Mesendoderm (in vitro differentiated cells): ENCODE measurements at regions not wholly inside any gene's neighbourhood (a gene's known extent, or its start where the extent isn't known, plus 50 kb on each side); places are given as distances from the start of the nearest gene placed in this dataset.

ENCODE experiments used
- DNase-seq: peaks from one replicate; pipeline ENCODE4 v3.0.0; 2013
- H2AK5ac ChIP-seq: 2 replicates; pipeline ENCODE4 v1.6.1; 2013; ENCODE audit warnings: low read length, inconsistent platforms
- H2BK120ac ChIP-seq: 2 replicates; pipeline ENCODE4 v1.6.1; 2013; ENCODE audit warnings: low read depth, mild to moderate bottlenecking, low read length, moderate library complexity, mixed read lengths
- H2BK15ac ChIP-seq: replicated peaks from 2 replicates; pipeline ENCODE4 v1.6.1; 2013; ENCODE audit warnings: low read depth, mild to moderate bottlenecking, moderate library complexity
- H2BK5ac ChIP-seq: 2 replicates; pipeline ENCODE4 v1.6.1; 2013; ENCODE audit warnings: low read length, inconsistent platforms
- H3K18ac ChIP-seq: 2 replicates; pipeline ENCODE4 v1.6.1; 2013; ENCODE audit warnings: mild to moderate bottlenecking, low read length, mixed read lengths
- H3K23ac ChIP-seq: one replicate; pipeline ENCODE4 v1.6.1; 2013; ENCODE audit warnings: low read length
- H3K27ac ChIP-seq: 2 replicates; pipeline ENCODE4 v1.5.1; 2013; ENCODE audit warnings: low read depth, mild to moderate bottlenecking, inconsistent platforms, low read length, moderate library complexity
- H3K27me3 ChIP-seq: 2 replicates; pipeline ENCODE4 v1.6.1; 2013; ENCODE audit warnings: low read length, control low read depth, mild to moderate bottlenecking, inconsistent platforms; ENCODE audit not compliant: insufficient read depth, poor library complexity
- H3K36me3 ChIP-seq: 2 replicates; pipeline ENCODE4 v1.6.1; 2013; ENCODE audit warnings: low read length, inconsistent platforms; ENCODE audit not compliant: control insufficient read depth, insufficient read depth
- H3K4ac ChIP-seq: one replicate; pipeline ENCODE4 v1.6.1; 2013; ENCODE audit warnings: low read depth, mild to moderate bottlenecking, low read length, moderate library complexity
- H3K4me1 ChIP-seq: 2 replicates; pipeline ENCODE4 v1.6.1; 2013; ENCODE audit warnings: low read depth, low read length, inconsistent platforms; ENCODE audit not compliant: control insufficient read depth
- H3K4me2 ChIP-seq: 2 replicates; pipeline ENCODE4 v1.6.1; 2013; ENCODE audit warnings: low read length
- H3K4me3 ChIP-seq: 2 replicates; pipeline ENCODE4 v1.5.1; 2013; ENCODE audit warnings: mild to moderate bottlenecking, low read length
- H3K56ac ChIP-seq: one replicate; pipeline ENCODE4 v1.6.1; 2013; ENCODE audit warnings: low read length
- H3K79me1 ChIP-seq: 2 replicates; pipeline ENCODE4 v1.6.1; 2013; ENCODE audit warnings: low read length, inconsistent platforms
- H3K79me2 ChIP-seq: 2 replicates; pipeline ENCODE4 v1.6.1; 2013; ENCODE audit warnings: mild to moderate bottlenecking, low read length; ENCODE audit not compliant: control insufficient read depth, insufficient read depth
- H3K9ac ChIP-seq: 2 replicates; pipeline ENCODE4 v1.6.1; 2013; ENCODE audit warnings: low read length, inconsistent platforms
- H4K5ac ChIP-seq: one replicate; pipeline ENCODE4 v1.6.1; 2013; ENCODE audit warnings: low read length
- H4K8ac ChIP-seq: one replicate; pipeline ENCODE4 v1.6.1; 2013; ENCODE audit warnings: low read depth, mild to moderate bottlenecking, control low read depth, low read length, moderate library complexity
- WGBS: extraction: QIAGEN DNeasy Blood & Tissue Kit; methylation state at CpG from one replicate; pipeline ENCODE4 v1.1.7; 2013; ENCODE audit warnings: low lambda C conversion rate, missing lambda C conversion rate; ENCODE audit not compliant: insufficient coverage; ENCODE audit errors: extremely low coverage; 5-methylcytosine and 5-hydroxymethylcytosine counted together

DNA sequence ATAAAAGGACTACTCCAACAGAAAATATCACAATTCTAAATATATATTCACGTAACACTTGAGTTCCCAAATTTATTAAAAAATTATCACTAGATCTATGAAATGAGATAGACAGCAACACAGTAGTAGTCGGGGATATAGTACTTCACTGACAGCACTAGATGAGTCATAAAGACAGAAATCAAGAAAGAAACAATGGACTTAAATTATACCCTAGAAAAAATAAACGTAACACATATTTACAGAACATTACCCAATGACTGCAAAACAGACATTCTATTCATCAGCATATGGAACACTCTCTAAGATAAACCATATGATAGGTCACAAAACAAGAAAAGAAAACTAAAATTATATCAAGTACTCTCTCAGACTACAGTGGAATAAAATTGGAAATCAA, 429.4 kb downstream of the MBD2 start:
- no peak overlapping the region for H2BK5ac ChIP-seq
- no peaks in the 10 kb centered on the region for H3K79me2 ChIP-seq
- H3K23ac ChIP-seq = no peak overlapping the region
- no peak overlapping the region for H3K4me2 ChIP-seq
- H3K56ac ChIP-seq = no peak overlapping the region
- no peaks in the 10 kb centered on the region for H3K27me3 ChIP-seq
- H4K8ac ChIP-seq = no peak overlapping the region
- DNase-seq = no peak
- H3K4ac ChIP-seq = no peak overlapping the region
- H2AK5ac ChIP-seq = no peak overlapping the region
- H3K18ac ChIP-seq = no peak overlapping the region
- H3K27ac ChIP-seq = no peak overlapping the region
- WGBS = 100% methylated on average over 1 of the region's 3 CpGs
- no peak overlapping the region for H3K9ac ChIP-seq
- no peak overlapping the region for H3K4me3 ChIP-seq
- H2BK15ac ChIP-seq = no peak overlapping the region
- no peaks in the 10 kb centered on the region for H3K4me1 ChIP-seq
- H2BK120ac ChIP-seq = no peak overlapping the region
- H3K79me1 ChIP-seq = no peaks in the 10 kb centered on the region
- no peak overlapping the region for H4K5ac ChIP-seq
- H3K36me3 ChIP-seq = no peaks in the 10 kb centered on the region

GRCh38 chr18:53792762-53793161, 431.7 kb downstream of the MBD2 start:
- Histone ChIP-seq H3K36me3 (no peaks in the 10 kb centered on the region), H3K79me2 (no peaks in the 10 kb centered on the region), H3K27me3 (no peaks in the 10 kb centered on the region), H3K4me1 (no peaks in the 10 kb centered on the region), H4K8ac (no peak overlapping the region), H3K27ac (no peak overlapping the region), H3K79me1 (no peaks in the 10 kb centered on the region), H3K9ac (no peak overlapping the region), H3K4me2 (no peak overlapping the region), H2BK15ac (no peak overlapping the region), H2AK5ac (no peak overlapping the region), H4K5ac (no peak overlapping the region), H3K23ac (no peak overlapping the region), H3K56ac (no peak overlapping the region), H2BK5ac (no peak overlapping the region), H3K4me3 (no peak overlapping the region), H2BK120ac (no peak overlapping the region), H3K18ac (no peak overlapping the region), H3K4ac (no peak overlapping the region)
- no CpG with 5 or more reads among the region's 4 CpGs for WGBS
- DNase-seq = peak; percentile 3

DNA sequence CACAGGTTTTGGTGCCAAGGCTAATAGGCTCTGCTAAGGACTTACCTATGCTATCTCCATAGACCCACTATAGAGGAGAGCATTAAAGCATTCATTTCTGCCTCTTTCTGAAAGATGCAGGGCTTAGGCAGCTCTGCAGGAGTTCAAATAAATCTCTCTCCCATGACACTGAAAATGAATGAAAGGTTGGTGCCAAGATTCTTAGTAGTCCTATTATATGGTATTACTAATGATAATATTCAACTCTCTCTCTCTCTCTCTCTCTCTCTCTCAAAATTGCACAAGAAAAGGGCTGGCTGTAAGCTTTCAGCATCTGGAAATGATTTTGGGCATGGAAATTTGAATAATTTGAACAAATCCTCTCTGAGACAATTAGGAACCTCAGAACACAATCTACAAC, 433.7 kb downstream of the MBD2 start:
- H3K18ac ChIP-seq = no peak overlapping the region

DNA sequence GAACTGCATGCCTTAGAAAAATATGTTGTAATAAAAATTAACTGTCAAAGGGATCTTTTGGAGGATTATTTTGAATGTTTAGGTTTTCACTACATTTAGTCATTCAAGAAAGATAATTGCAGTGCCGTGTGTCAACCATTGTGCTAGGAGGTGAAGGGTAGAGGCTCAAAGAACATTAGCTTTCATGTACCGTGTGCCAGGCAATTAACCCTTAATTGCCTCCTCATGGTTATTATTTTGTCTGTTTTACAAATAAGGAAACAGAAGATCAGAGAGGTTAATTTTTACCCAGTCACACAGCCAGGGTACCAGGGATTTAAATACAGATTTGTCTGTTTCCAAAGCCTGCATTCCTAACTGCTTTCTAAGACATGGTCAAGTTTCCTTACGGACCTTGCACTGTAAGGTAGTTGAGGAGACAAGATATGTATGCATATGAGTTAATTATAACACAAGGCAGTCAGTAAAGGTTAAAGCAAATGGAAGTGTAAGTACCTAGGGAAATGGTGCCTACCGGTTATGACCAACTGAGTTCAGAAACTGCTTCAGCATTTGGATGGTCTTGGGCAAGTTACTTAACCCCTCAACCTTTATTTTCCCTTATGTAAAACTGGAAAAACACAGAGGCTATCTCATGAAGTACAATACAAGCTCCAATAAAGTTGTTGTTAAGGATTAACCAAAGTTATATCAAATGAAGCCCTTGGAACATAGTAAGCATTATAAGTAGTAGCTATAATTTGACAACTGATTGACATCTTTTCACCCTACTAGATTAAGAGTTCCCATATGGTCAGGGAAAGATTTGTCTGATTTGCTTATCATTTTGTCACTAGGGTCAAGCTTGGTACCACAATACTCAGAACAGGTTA, 434.9 kb downstream of the MBD2 start:
- H3K27ac ChIP-seq = no peak overlapping the region
- no peak overlapping the region for H3K23ac ChIP-seq
- no peak overlapping the region for H3K4ac ChIP-seq
- H3K9ac ChIP-seq = no peak overlapping the region
- no peak overlapping the region for H3K4me3 ChIP-seq
- DNase-seq = no peak
- H4K8ac ChIP-seq = no peak overlapping the region
- H3K56ac ChIP-seq = no peak overlapping the region
- no peaks in the 10 kb centered on the region for H3K36me3 ChIP-seq
- no peaks in the 10 kb centered on the region for H3K4me1 ChIP-seq
- no peaks in the 10 kb centered on the region for H3K79me2 ChIP-seq
- no peak overlapping the region for H2BK15ac ChIP-seq
- no peak overlapping the region for H3K4me2 ChIP-seq
- no peak overlapping the region for H4K5ac ChIP-seq
- no peak overlapping the region for H2BK120ac ChIP-seq
- no peak overlapping the region for H3K18ac ChIP-seq
- no CpG with 5 or more reads among the region's 4 CpGs for WGBS
- no peaks in the 10 kb centered on the region for H3K27me3 ChIP-seq
- no peak overlapping the region for H2AK5ac ChIP-seq
- no peaks in the 10 kb centered on the region for H3K79me1 ChIP-seq
- H2BK5ac ChIP-seq = no peak overlapping the region

More for the DNA sequence above, 433.7 kb downstream of the MBD2 start:
- no peak overlapping the region for H3K56ac ChIP-seq
- H3K79me1 ChIP-seq = no peaks in the 10 kb centered on the region
- no peak overlapping the region for H3K4me3 ChIP-seq
- H3K27ac ChIP-seq = no peak overlapping the region
- no peak overlapping the region for H3K4me2 ChIP-seq
- H3K9ac ChIP-seq = no peak overlapping the region
- no peak overlapping the region for H4K5ac ChIP-seq
- no peaks in the 10 kb centered on the region for H3K79me2 ChIP-seq
- H3K4ac ChIP-seq = no peak overlapping the region
- no peak overlapping the region for H3K23ac ChIP-seq
- no peak overlapping the region for H2BK15ac ChIP-seq
- no peaks in the 10 kb centered on the region for H3K36me3 ChIP-seq
- H4K8ac ChIP-seq = no peak overlapping the region
- H2BK120ac ChIP-seq = no peak overlapping the region
- H2BK5ac ChIP-seq = no peak overlapping the region
- no peak overlapping the region for H2AK5ac ChIP-seq
- DNase-seq = no peak
- no peaks in the 10 kb centered on the region for H3K4me1 ChIP-seq
- no peaks in the 10 kb centered on the region for H3K27me3 ChIP-seq

DNA sequence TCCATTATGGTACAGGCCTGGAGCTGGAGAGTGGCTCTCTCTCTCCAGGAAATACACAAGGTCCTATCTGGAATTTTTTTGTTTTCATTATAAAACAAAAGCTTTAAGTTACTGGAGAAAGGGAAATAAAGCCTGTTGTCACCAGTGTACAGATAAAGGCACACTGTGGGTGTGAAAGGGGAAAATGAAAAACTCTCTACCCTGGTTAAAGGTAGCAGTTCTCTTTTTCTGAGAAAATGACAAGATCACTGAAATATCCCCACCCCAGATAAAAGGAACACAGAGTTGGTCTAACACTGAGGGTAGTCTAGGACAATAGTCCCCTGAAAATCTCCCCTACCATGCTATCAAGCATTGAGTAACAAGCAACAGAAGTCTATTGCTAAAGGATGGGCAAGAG, 438.7 kb downstream of the MBD2 start:
- Histone ChIP-seq H3K36me3 (no peaks in the 10 kb centered on the region), H2BK15ac (no peak overlapping the region), H3K4me3 (no peak overlapping the region), H3K23ac (no peak overlapping the region), H3K27ac (no peak overlapping the region), H3K4me1 (no peaks in the 10 kb centered on the region), H2BK120ac (no peak overlapping the region), H4K8ac (no peak overlapping the region), H3K4me2 (no peak overlapping the region), H3K9ac (no peak overlapping the region), H3K4ac (no peak overlapping the region), H3K18ac (no peak overlapping the region), H3K27me3 (no peaks in the 10 kb centered on the region), H2BK5ac (no peak overlapping the region), H3K79me1 (no peaks in the 10 kb centered on the region), H2AK5ac (no peak overlapping the region), H3K56ac (no peak overlapping the region), H3K79me2 (no peaks in the 10 kb centered on the region), H4K5ac (no peak overlapping the region)
- no peak for DNase-seq

DNA sequence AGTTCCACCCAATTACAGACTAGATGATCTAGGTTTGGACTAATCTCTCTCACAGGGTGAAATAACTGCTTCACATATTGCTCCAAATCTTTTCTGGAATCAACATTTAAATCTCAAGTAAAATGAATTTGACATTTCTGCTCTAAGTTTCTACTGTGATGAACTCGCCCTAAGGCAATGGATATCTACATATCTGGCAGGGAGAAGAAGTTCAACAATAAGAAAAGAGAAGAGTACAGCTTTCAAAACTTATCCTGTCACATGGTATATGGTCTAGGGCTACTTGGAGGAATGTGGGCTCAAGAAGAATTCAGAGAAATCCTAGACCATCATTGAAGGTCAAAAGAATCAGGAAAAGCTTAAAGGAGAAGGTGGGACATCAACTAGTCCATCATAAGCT, 440.2 kb downstream of the MBD2 start:
- H3K4me1 ChIP-seq = no peaks in the 10 kb centered on the region

More for the DNA sequence above, 440.2 kb downstream of the MBD2 start:
- Histone ChIP-seq H3K36me3 (no peaks in the 10 kb centered on the region), H3K4me2 (no peak overlapping the region), H2AK5ac (no peak overlapping the region), H2BK120ac (no peak overlapping the region), H3K4ac (no peak overlapping the region), H3K18ac (no peak overlapping the region), H3K9ac (no peak overlapping the region), H3K27me3 (no peaks in the 10 kb centered on the region), H2BK15ac (no peak overlapping the region), H4K5ac (no peak overlapping the region), H3K4me3 (no peak overlapping the region), H3K79me2 (no peaks in the 10 kb centered on the region), H3K27ac (no peak overlapping the region), H3K23ac (no peak overlapping the region), H3K79me1 (no peaks in the 10 kb centered on the region), H4K8ac (no peak overlapping the region), H3K56ac (no peak overlapping the region), H2BK5ac (no peak overlapping the region)
- WGBS = no CpG with 5 or more reads among the region's 1 CpG
- no peak for DNase-seq
